GM19468 (cell line): ENCODE measurements at regions not wholly inside any gene's neighbourhood (a gene's known extent, or its start where the extent isn't known, plus 50 kb on each side); places are given as distances from the start of the nearest gene placed in this dataset.
"Not testable (repeated sequence)": the region's sequence is repeated elsewhere in the genome, so short reads cannot be mapped to it uniquely, and the experiment has no call there.

Experiments
- ATAC-seq: cut with Tn5 transposase; IDR thresholded peaks from one replicate; pipeline ENCODE4 v1.9.1; 2021; ENCODE audit warnings: mild to moderate bottlenecking, moderate library complexity, moderate number of reproducible peaks; ENCODE audit not compliant: unreplicated experiment; ENCODE audit errors: extremely low read depth

GRCh38 chr9:66764799-66765493, 135.6 kb upstream of the ZNF658 start:
- ATAC-seq, result peak; percentile 97

GRCh38 chr9:66765531-66765930, 135.0 kb upstream of the ZNF658 start:
- not testable (repeated sequence) for ATAC-seq

- ATAC-seq, result not testable (repeated sequence)
Observed at GRCh38 chr9:66771504-66771903, 129.0 kb upstream of the ZNF658 start.

- ATAC-seq, result not testable (repeated sequence)
Observed at GRCh38 chr9:66774618-66775017, 125.9 kb upstream of the ZNF658 start.

- not testable (repeated sequence) for ATAC-seq
Observed at GRCh38 chr9:66779944-66780661, 120.4 kb upstream of the ZNF658 start.

GRCh38 chr9:66781240-66781639, 119.3 kb upstream of the ZNF658 start:
- not testable (repeated sequence) for ATAC-seq

- not testable (repeated sequence) for ATAC-seq
Observed at GRCh38 chr9:66782010-66782409, 118.5 kb upstream of the ZNF658 start.

GRCh38 chr9:66785603-66786002, 114.9 kb upstream of the ZNF658 start:
- not testable (repeated sequence) for ATAC-seq

GRCh38 chr9:66791092-66791750, 109.3 kb upstream of the ZNF658 start:
- not testable (repeated sequence) for ATAC-seq

GRCh38 chr9:66794769-66795168, 105.8 kb upstream of the ZNF658 start:
- not testable (repeated sequence) for ATAC-seq

GRCh38 chr9:66795723-66796503, 104.6 kb upstream of the ZNF658 start:
- ATAC-seq, result not testable (repeated sequence)

GRCh38 chr9:66797905-66798616, 102.5 kb upstream of the ZNF658 start:
- ATAC-seq, result not testable (repeated sequence)

- ATAC-seq, result not testable (repeated sequence)
Observed at GRCh38 chr9:66803619-66804018, 96.9 kb upstream of the ZNF658 start.

- not testable (repeated sequence) for ATAC-seq
Observed at GRCh38 chr9:66810247-66810646, 90.3 kb upstream of the ZNF658 start.

- not testable (repeated sequence) for ATAC-seq
Observed at GRCh38 chr9:66812367-66812766, 88.2 kb upstream of the ZNF658 start.

- ATAC-seq, result not testable (repeated sequence)
Observed at GRCh38 chr9:66812967-66813366, 87.6 kb upstream of the ZNF658 start.

- ATAC-seq, result not testable (repeated sequence)
Observed at GRCh38 chr9:66814038-66814437, 86.5 kb upstream of the ZNF658 start.

GRCh38 chr9:66819510-66819909, 81.0 kb upstream of the ZNF658 start:
- not testable (repeated sequence) for ATAC-seq

GRCh38 chr9:66820014-66820660, 80.4 kb upstream of the ZNF658 start:
- ATAC-seq, result not testable (repeated sequence)
